ENCODE measurements at regions not wholly inside any gene's neighbourhood (a gene's known extent, or its start where the extent isn't known, plus 50 kb on each side); places are given as distances from the start of the nearest gene placed in this dataset.

DNA sequence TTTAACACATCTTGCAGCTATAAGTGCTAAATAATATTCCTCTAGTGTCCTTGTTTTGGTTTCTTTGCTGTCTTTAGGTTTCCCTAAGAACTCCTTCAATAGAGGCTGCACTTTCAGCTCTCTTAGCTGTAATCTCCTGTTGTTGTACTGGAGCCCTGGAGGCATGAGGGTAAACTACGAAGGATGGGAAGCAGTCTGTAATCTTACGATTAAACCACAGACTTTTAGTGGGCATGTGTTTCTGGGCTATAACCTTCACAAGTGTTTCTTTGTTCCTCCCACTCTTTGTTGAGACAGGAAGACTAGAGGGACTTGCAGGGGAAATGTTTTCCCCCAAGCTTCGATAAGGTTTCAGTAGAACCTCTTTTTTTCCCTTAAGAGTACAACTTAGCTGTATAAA lies 1058.1 kb downstream of the NSUN3 start:
- no peak overlapping the region for H2AFZ ChIP-seq (ENCODE audit: low read depth, low read length, severe bottlenecking)

DNA sequence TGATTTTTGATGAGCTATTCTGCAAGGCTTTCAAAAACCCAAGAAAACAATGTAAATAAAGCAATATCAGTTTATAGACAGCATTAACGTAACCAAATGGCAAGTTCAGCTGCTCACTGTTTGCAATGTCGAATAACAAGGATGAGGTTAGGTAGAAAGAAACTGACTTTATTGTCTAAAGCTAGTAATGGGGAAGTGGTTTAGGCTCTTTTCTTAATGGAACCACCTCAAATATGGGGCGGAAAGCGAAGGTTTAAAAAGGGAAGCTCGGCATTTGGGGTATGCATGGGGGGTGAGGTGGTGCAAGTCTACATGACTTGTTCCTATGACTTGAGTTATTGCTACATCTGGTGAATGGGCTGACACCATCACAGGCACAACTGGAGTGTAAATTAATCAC lies 1060.2 kb downstream of the NSUN3 start:
- H4K20me1 ChIP-seq (ENCODE audit: low read depth, low read length), result no peaks in the 10 kb centered on the region
- no peaks in the 10 kb centered on the region for H3K9me3 ChIP-seq (ENCODE audit: insufficient read depth, low read length)
- no peaks in the 10 kb centered on the region for H3K36me3 ChIP-seq (ENCODE audit: low read length)
- TF ChIP-seq, protein P1, sequence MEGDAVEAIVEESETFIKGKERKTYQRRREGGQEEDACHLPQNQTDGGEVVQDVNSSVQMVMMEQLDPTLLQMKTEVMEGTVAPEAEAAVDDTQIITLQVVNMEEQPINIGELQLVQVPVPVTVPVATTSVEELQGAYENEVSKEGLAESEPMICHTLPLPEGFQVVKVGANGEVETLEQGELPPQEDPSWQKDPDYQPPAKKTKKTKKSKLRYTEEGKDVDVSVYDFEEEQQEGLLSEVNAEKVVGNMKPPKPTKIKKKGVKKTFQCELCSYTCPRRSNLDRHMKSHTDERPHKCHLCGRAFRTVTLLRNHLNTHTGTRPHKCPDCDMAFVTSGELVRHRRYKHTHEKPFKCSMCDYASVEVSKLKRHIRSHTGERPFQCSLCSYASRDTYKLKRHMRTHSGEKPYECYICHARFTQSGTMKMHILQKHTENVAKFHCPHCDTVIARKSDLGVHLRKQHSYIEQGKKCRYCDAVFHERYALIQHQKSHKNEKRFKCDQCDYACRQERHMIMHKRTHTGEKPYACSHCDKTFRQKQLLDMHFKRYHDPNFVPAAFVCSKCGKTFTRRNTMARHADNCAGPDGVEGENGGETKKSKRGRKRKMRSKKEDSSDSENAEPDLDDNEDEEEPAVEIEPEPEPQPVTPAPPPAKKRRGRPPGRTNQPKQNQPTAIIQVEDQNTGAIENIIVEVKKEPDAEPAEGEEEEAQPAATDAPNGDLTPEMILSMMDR (IDR thresholded peaks at IDR 0.05; ENCODE audit: insufficient read depth, low read length, poor library complexity, severe bottlenecking), result no peak
- no peak for TF ChIP-seq EZH2phosphoT487 (conservative IDR thresholded peaks at IDR 0.05; ENCODE audit: low read length)
- no peaks in the 10 kb centered on the region for H3F3A ChIP-seq (ENCODE audit: insufficient read depth)
- no peak overlapping the region for H3K9ac ChIP-seq (ENCODE audit: low read length)
- no peaks in the 10 kb centered on the region for H3K27me3 ChIP-seq (ENCODE audit: low read length)
- H3K4me3 ChIP-seq (ENCODE audit: insufficient read depth, low read length, poor library complexity, severe bottlenecking), result no peak overlapping the region
- H3K4me2 ChIP-seq (ENCODE audit: low read depth, low read length, poor library complexity, severe bottlenecking), result no peak overlapping the region
- no peak overlapping the region for H3K27ac ChIP-seq (ENCODE audit: low read depth, low read length)
- peak overlapping the region; percentile 19 for H2AFZ ChIP-seq (ENCODE audit: low read depth, low read length, severe bottlenecking)
- no peaks in the 10 kb centered on the region for H3K79me2 ChIP-seq (ENCODE audit: insufficient read depth, low read length)
- H3K9me2 ChIP-seq (replicated peaks; ENCODE audit: insufficient read depth, low read length), result no peaks in the 10 kb centered on the region

More for the DNA sequence above, 1058.1 kb downstream of the NSUN3 start:
- no peak overlapping the region for H3K9ac ChIP-seq (ENCODE audit: low read length)
- no peaks in the 10 kb centered on the region for H3K27me3 ChIP-seq (ENCODE audit: low read length)
- H3K4me2 ChIP-seq (ENCODE audit: low read depth, low read length, poor library complexity, severe bottlenecking), result no peak overlapping the region
- no peaks in the 10 kb centered on the region for H3F3A ChIP-seq (ENCODE audit: insufficient read depth)
- no peak overlapping the region for H3K27ac ChIP-seq (ENCODE audit: low read depth, low read length)
- H3K4me3 ChIP-seq (ENCODE audit: insufficient read depth, low read length, poor library complexity, severe bottlenecking), result no peak overlapping the region
- H3K9me3 ChIP-seq (ENCODE audit: insufficient read depth, low read length), result no peaks in the 10 kb centered on the region
- H3K36me3 ChIP-seq (ENCODE audit: low read length), result no peaks in the 10 kb centered on the region
- H3K9me2 ChIP-seq (replicated peaks; ENCODE audit: insufficient read depth, low read length), result no peaks in the 10 kb centered on the region
- no peaks in the 10 kb centered on the region for H3K79me2 ChIP-seq (ENCODE audit: insufficient read depth, low read length)
- no peaks in the 10 kb centered on the region for H4K20me1 ChIP-seq (ENCODE audit: low read depth, low read length)
- TF ChIP-seq, protein P1 (IDR thresholded peaks at IDR 0.05; ENCODE audit: insufficient read depth, low read length, poor library complexity, severe bottlenecking), result no peak
- no peak for TF ChIP-seq EZH2phosphoT487 (conservative IDR thresholded peaks at IDR 0.05; ENCODE audit: low read length)

DNA sequence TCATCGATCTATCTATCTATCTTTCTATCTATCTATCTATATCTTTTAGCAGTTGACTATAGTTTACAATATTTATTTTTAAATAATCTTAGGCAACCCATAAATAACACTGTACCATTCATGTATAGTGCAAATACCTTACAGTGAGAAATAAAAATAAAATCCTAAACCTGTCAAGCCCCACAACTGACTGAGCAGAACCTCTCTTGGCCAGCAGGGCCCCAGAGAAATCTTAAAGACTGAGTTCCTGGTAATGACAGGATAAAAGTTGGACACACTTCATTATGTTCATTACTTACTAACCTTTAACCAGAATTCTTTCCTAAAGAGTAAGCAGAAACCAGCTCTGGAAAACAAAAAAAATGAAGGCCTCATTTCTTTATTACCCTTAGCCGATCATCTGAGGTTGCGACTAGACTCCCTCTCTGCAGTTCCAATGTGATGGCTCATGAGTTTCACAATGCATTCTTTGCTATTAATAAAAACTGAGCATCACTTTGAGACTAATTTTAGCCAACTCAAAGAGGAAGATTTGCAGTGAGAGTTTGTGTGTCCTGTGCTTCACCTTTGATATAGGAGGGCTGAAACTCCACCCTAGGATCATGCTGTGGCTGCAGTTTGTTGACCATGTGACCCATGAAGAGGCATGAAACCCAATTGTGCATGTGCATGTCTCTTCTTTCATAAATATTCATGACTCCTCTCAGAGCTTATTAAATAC lies 1072.0 kb downstream of the NSUN3 start:
- H3K9me2 ChIP-seq (replicated peaks; ENCODE audit: insufficient read depth, low read length), result no peaks in the 10 kb centered on the region
- H4K20me1 ChIP-seq (ENCODE audit: low read depth, low read length), result no peaks in the 10 kb centered on the region
- H3K9ac ChIP-seq (ENCODE audit: low read length), result no peak overlapping the region
- H3K36me3 ChIP-seq (ENCODE audit: low read length), result no peaks in the 10 kb centered on the region
- no peaks in the 10 kb centered on the region for H3K9me3 ChIP-seq (ENCODE audit: insufficient read depth, low read length)
- no peaks in the 10 kb centered on the region for H3F3A ChIP-seq (ENCODE audit: insufficient read depth)
- H3K4me3 ChIP-seq (ENCODE audit: insufficient read depth, low read length, poor library complexity, severe bottlenecking), result no peak overlapping the region
- H3K27ac ChIP-seq (ENCODE audit: low read depth, low read length), result no peak overlapping the region
- H3K4me2 ChIP-seq (ENCODE audit: low read depth, low read length, poor library complexity, severe bottlenecking), result no peak overlapping the region
- no peaks in the 10 kb centered on the region for H3K79me2 ChIP-seq (ENCODE audit: insufficient read depth, low read length)
- TF ChIP-seq EZH2phosphoT487 (conservative IDR thresholded peaks at IDR 0.05; ENCODE audit: low read length), result no peak
- TF ChIP-seq, protein P1 (IDR thresholded peaks at IDR 0.05; ENCODE audit: insufficient read depth, low read length, poor library complexity, severe bottlenecking), result no peak
- H3K27me3 ChIP-seq (ENCODE audit: low read length), result no peaks in the 10 kb centered on the region
- no peak overlapping the region for H2AFZ ChIP-seq (ENCODE audit: low read depth, low read length, severe bottlenecking)
